ENCODE measurements at regions not wholly inside any gene's neighbourhood (a gene's known extent, or its start where the extent isn't known, plus 50 kb on each side); places are given as distances from the start of the nearest gene placed in this dataset.

DNA sequence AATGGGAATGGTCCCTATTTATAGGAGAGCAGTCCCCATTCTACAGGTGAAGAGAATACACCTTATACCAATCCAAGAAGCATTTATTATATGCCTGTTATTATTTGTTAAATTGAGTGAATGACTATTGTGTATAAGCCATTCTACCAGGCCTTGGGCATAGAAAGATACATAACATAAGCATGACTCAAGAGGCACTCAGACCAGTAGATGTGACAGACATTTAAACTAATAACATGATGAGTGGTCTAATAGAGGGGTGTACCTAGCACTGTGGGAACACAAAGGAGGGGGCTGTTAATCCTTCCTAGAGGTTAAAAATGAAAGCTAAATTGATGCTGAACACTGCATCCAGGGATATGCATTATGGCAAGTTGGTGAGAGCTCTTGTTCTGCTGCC lies 145.0 kb upstream of the TNC start:
- H3K36me3 ChIP-seq, result no peaks in the 10 kb centered on the region
- no peaks in the 10 kb centered on the region for H3K27me3 ChIP-seq
- TF ChIP-seq, protein P1, sequence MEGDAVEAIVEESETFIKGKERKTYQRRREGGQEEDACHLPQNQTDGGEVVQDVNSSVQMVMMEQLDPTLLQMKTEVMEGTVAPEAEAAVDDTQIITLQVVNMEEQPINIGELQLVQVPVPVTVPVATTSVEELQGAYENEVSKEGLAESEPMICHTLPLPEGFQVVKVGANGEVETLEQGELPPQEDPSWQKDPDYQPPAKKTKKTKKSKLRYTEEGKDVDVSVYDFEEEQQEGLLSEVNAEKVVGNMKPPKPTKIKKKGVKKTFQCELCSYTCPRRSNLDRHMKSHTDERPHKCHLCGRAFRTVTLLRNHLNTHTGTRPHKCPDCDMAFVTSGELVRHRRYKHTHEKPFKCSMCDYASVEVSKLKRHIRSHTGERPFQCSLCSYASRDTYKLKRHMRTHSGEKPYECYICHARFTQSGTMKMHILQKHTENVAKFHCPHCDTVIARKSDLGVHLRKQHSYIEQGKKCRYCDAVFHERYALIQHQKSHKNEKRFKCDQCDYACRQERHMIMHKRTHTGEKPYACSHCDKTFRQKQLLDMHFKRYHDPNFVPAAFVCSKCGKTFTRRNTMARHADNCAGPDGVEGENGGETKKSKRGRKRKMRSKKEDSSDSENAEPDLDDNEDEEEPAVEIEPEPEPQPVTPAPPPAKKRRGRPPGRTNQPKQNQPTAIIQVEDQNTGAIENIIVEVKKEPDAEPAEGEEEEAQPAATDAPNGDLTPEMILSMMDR (IDR thresholded peaks at IDR 0.05), result no peak
- H3K4me3 ChIP-seq, result no peak overlapping the region
- DNase-seq (no peak), ATAC-seq (peak in 1 of 8 donors; percentile 16)
- peaks cover 0 to 17% (median 0%) of the 10 kb centered on the region in 9 donors for H3K4me1 ChIP-seq
- intact Hi-C loops (cut with DNase I), result no loop called here
- no peaks in the 10 kb centered on the region for H3K9me3 ChIP-seq
- H3K27ac ChIP-seq, result no peak overlapping the region

DNA sequence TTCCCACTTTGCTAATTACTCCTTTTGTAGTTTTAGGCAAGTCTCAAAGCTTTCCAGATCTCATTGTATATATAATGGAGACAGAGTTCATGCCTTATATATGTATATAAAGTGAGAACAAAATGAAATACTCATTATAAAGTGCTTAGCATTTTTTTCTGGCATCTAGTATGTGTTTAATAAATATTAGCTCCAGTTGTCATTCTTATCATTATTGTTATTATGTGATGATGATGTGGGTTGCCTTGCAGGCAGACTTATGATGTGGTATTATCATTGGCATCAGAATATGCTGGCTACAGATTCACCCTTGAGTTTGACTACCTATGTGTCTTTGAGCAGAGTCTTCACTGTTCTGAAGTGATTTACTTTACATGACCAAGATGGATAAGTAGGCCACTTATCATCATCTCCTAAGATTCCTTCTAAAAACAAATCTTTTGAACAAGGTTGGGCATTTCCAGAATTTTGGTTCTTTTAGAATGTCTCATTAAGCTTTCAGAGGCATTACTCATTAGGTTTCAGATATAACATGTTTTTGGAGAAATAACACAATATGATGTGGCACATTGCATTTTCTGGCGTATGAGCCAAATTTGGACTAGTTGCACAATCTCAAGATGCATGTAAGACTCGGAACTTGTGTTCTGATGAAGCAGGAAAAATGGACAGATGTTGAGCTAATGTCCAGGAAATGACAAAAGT lies 145.6 kb upstream of the TNC start:
- Histone ChIP-seq H3K27me3 (no peaks in the 10 kb centered on the region), H3K9me3 (no peaks in the 10 kb centered on the region), H3K4me1 (peaks cover 0 to 17% (median 0%) of the 10 kb centered on the region in 9 donors), H3K4me3 (no peak overlapping the region), H3K27ac (no peak overlapping the region), H3K36me3 (no peaks in the 10 kb centered on the region)
- intact Hi-C loops (cut with DNase I), result no loop called here
- TF ChIP-seq, protein P1 (IDR thresholded peaks at IDR 0.05), result no peak
- DNase-seq (no peak), ATAC-seq (no peak)
- WGBS, 2 donors, result 76% methylated on average over 2 of the region's 2 CpGs

DNA sequence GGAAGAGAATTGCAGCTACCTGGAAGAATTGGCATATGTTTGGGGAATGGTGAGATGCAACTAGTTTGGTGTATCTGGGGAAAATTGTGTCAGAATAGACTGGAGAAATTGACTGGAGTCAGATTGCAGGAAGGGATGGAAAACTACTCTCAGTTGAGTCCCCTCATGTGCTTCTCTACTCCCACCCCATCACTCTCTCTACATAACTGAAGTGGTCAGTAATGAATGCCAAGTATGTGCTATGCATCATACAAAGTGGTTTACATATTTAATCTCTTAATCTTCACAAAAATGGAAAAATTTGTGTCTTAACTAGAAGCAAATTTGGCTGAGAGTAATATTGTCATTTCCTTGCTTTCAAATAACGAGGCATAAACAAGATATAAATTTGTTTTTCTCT lies 146.4 kb upstream of the TNC start:
- no peak overlapping the region for H3K4me3 ChIP-seq
- H3K27me3 ChIP-seq, result no peaks in the 10 kb centered on the region
- no peaks in the 10 kb centered on the region for H3K36me3 ChIP-seq
- ATAC-seq (no peak), DNase-seq (no peak)
- 72 to 76% methylated on average over 1 of the region's 1 CpG for WGBS, 2 donors
- H3K4me1 ChIP-seq, result peaks cover 0 to 17% (median 0%) of the 10 kb centered on the region in 9 donors
- no peak overlapping the region for H3K27ac ChIP-seq
- intact Hi-C loops (cut with DNase I), result no loop called here
- no peaks in the 10 kb centered on the region for H3K9me3 ChIP-seq
- TF ChIP-seq, protein P1 (IDR thresholded peaks at IDR 0.05), result no peak

DNA sequence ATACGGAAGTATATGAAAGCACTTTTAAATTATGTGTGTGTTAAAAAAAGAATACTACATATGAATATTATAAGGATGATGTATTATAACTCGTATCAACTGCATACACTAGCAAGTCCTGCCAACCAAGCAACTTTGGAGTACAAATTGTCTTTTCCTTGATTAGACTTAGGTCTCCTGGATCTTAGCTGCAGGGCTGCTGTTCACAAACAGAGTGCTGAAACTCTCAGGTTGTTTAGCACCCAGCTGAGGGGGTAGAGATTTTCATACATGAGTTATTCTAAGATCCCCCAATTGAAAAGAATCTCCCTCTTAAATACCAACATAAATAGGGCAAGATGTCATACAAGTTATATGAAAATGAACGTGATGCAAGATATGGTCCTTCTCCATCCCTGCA lies 149.8 kb upstream of the TNC start:
- intact Hi-C loops (cut with DNase I), result no loop called here
- 60 to 65% methylated on average over 3 of the region's 3 CpGs for WGBS, 2 donors
- H3K36me3 ChIP-seq, result no peaks in the 10 kb centered on the region

More for the DNA sequence above, 149.8 kb upstream of the TNC start:
- Histone ChIP-seq H3K27me3 (no peaks in the 10 kb centered on the region), H3K27ac (no peak overlapping the region), H3K4me3 (no peak overlapping the region), H3K4me1 (peaks cover 0 to 9% (median 0%) of the 10 kb centered on the region in 9 donors), H3K9me3 (peaks cover 0 to 6% (median 0%) of the 10 kb centered on the region in 11 donors)
- ATAC-seq, result no peak
- DNase-seq, result no peak
- TF ChIP-seq, protein P1 (IDR thresholded peaks at IDR 0.05), result no peak
